GM23248 (cell line): ENCODE measurements at regions not wholly inside any gene's neighbourhood (a gene's known extent, or its start where the extent isn't known, plus 50 kb on each side); places are given as distances from the start of the nearest gene placed in this dataset.

Experiments used
- EZH2 ChIP-seq: fragments of 200-600 bp; sonication (generic); IDR thresholded peaks from 2 replicates; pipeline ENCODE4 v1.6.1; 2018; ENCODE audit warnings: antibody characterized with exemption, mild to moderate bottlenecking; ENCODE audit not compliant: insufficient read depth, poor library complexity, severe bottlenecking
- EZH2phosphoT487 ChIP-seq: fragments of 200-600 bp; sonication (generic); IDR thresholded peaks from 2 replicates; pipeline ENCODE4 v1.6.1; 2018; ENCODE audit warnings: antibody characterized with exemption, moderate library complexity, mild to moderate bottlenecking, low read depth; ENCODE audit not compliant: insufficient read depth

DNA sequence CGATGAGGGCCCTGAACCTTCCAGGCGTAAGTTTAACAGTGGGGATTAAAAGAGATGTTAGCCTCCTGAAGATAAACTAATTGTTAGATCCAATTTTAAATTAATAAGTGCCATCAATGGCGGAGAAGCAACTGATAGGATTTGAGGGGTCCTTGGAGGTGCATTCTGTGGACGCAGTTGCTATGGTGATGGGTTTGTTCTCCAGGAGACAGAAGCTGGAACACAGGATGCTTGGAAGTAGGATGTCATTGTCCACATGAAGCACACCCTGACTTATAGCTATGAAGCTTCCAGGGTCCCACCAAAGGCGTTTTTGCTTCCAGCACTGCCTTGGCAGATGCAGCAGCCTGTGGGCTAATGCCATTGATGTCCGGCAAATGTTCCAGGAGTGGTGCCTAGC is 331.0 kb upstream of the IL12A start:
- TF ChIP-seq EZH2phosphoT487 (no peak), EZH2 (no peak)
